ENCODE measurements at regions not wholly inside any gene's neighbourhood (a gene's known extent, or its start where the extent isn't known, plus 50 kb on each side); places are given as distances from the start of the nearest gene placed in this dataset.

DNA sequence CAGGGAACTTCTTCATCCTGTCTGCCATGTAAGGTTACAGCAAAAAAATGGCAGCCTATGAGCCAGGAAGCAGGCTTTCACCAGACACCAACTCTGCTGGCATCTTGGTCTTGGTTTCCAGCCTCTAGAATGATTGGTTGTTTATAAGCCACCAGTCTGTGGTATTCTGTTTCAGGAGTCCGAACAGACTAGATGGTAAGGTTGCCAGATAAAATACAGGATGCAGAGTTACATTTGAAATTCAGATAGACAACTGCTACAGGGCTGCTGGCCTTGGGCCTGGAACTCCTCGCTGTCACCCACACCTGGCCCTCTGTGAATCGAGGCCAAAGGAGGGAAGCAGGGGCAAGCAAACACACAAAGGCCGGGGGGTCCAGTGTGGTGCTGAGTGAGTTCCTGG is 478.8 kb upstream of the CCL2 start:
- TF ChIP-seq CTCF (conservative IDR thresholded peaks at IDR 0.05; ENCODE audit: low read depth, low read length): no peak
- H3K4me3 ChIP-seq (ENCODE audit: low read depth, low read length): no peak overlapping the region

GRCh38 chr17:33776903-33777302 is 478.2 kb upstream of the CCL2 start:
- H3K4me3 ChIP-seq (ENCODE audit: low read depth, low read length): no peak overlapping the region
- DNase-seq (ENCODE audit: low read depth): no peak
- no peak for TF ChIP-seq CTCF (conservative IDR thresholded peaks at IDR 0.05; ENCODE audit: low read depth, low read length)

More for the DNA sequence above, 478.8 kb upstream of the CCL2 start:
- no peak for DNase-seq (ENCODE audit: low read depth)

GRCh38 chr17:33777674-33778073 is 477.4 kb upstream of the CCL2 start:
- no peak for DNase-seq (ENCODE audit: low read depth)
- H3K4me3 ChIP-seq (ENCODE audit: low read depth, low read length): no peak overlapping the region
- TF ChIP-seq CTCF (conservative IDR thresholded peaks at IDR 0.05; ENCODE audit: low read depth, low read length): no peak

GRCh38 chr17:33778505-33779233 is 476.4 kb upstream of the CCL2 start:
- no peak overlapping the region for H3K4me3 ChIP-seq (ENCODE audit: low read depth, low read length)
- TF ChIP-seq CTCF (conservative IDR thresholded peaks at IDR 0.05; ENCODE audit: low read depth, low read length): no peak
- DNase-seq (ENCODE audit: low read depth): no peak

DNA sequence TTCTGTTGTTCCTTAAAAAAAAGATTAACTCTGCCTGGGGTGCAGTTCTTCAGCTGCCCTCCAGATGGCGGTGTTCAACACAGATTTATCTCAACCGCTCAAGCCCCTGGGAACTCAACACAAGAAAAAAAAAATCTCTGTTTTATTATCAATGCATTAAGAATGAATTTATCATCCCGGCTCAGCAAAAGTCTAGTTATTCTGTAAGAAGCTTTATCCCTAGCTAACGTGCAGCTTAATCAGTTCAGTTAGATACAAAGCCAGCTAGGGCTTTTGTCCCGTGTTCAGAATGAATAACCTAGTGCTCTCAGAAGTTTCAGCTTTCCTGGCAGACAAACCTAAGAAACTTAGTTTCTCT is 475.9 kb upstream of the CCL2 start:
- peak; percentile 87 for TF ChIP-seq CTCF (conservative IDR thresholded peaks at IDR 0.05; ENCODE audit: low read depth, low read length)
- H3K4me3 ChIP-seq (ENCODE audit: low read depth, low read length): no peak overlapping the region
- DNase-seq (ENCODE audit: low read depth): peak; percentile 81

DNA sequence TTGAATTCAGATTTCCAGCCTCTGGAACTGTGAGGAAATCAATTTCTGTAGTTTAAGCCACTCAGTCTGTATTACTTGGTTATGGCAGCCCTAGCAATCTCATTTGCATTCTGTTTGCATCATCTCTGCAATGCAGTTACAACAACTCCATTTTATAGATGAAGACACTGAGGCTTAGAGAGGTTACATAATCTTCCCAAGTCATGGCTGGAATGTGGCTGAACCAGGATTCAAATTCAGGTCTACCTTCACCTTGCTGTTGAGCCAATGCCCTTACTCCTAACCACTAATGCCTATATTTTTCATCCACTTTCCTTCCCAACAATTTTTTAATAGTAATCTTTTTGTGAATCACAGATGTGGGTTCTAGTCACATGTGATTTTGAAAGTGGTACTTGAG is 469.8 kb upstream of the CCL2 start:
- no peak for TF ChIP-seq CTCF (conservative IDR thresholded peaks at IDR 0.05; ENCODE audit: low read depth, low read length)
- no peak for DNase-seq (ENCODE audit: low read depth)
- no peak overlapping the region for H3K4me3 ChIP-seq (ENCODE audit: low read depth, low read length)

DNA sequence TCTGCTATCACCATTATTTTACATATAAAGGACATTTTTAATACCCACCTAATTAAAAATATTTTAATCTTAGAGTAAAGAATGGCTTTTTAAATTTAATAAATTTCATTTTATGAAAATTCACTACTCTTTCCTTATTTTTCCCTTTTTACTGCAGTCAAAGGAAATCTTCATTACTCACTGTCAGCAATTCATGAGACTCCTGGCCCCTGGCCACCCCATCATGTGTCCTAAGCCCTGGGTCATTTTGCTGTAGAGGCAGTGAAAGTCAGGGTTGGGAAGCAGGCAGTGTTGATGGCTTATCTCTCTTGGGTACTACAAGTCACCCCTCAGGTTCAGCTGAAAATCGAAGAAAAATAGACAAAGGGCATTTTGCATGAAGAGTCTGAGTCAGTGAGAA is 468.6 kb upstream of the CCL2 start:
- no peak for TF ChIP-seq CTCF (conservative IDR thresholded peaks at IDR 0.05; ENCODE audit: low read depth, low read length)
- H3K4me3 ChIP-seq (ENCODE audit: low read depth, low read length): no peak overlapping the region
- no peak for DNase-seq (ENCODE audit: low read depth)
